ENCODE measurements at regions not wholly inside any gene's neighbourhood (a gene's known extent, or its start where the extent isn't known, plus 50 kb on each side); places are given as distances from the start of the nearest gene placed in this dataset.

GRCh38 chr9:1721196-1721595, 294.0 kb upstream of the SMARCA2 start:
- H3K36me3 ChIP-seq (ENCODE audit: control insufficient read depth in 2 of 2, extremely low read depth in 1 of 2, insufficient read depth in 2 of 2, low read length in 2 of 2), result no peaks in the 10 kb centered on the region
- no peaks in the 10 kb centered on the region for H3K27me3 ChIP-seq (ENCODE audit: control insufficient read depth, extremely low read depth, insufficient read depth, low read length)
- TF ChIP-seq, protein P1, sequence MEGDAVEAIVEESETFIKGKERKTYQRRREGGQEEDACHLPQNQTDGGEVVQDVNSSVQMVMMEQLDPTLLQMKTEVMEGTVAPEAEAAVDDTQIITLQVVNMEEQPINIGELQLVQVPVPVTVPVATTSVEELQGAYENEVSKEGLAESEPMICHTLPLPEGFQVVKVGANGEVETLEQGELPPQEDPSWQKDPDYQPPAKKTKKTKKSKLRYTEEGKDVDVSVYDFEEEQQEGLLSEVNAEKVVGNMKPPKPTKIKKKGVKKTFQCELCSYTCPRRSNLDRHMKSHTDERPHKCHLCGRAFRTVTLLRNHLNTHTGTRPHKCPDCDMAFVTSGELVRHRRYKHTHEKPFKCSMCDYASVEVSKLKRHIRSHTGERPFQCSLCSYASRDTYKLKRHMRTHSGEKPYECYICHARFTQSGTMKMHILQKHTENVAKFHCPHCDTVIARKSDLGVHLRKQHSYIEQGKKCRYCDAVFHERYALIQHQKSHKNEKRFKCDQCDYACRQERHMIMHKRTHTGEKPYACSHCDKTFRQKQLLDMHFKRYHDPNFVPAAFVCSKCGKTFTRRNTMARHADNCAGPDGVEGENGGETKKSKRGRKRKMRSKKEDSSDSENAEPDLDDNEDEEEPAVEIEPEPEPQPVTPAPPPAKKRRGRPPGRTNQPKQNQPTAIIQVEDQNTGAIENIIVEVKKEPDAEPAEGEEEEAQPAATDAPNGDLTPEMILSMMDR (optimal IDR thresholded peaks at IDR 0.05 in 1 of 3, IDR thresholded peaks at IDR 0.05 in 1 of 3, conservative IDR thresholded peaks at IDR 0.05 in 1 of 3; ENCODE audit: extremely low read depth in 1 of 3, insufficient read depth in 2 of 3, low read length in 3 of 3), result no peak
- no peak for TF ChIP-seq EZH2 (IDR thresholded peaks at IDR 0.05; ENCODE audit: low read length)
- no peaks in the 10 kb centered on the region for H4K20me1 ChIP-seq (ENCODE audit: control insufficient read depth, extremely low read depth, insufficient read depth, low read length)
- no peak for FAIRE-seq
- no peaks in the 10 kb centered on the region for H3K9me3 ChIP-seq (ENCODE audit: control insufficient read depth, low read depth, low read length)
- H3K9ac ChIP-seq (ENCODE audit: control insufficient read depth, extremely low read depth, insufficient read depth, low read length), result no peak overlapping the region
- H3K4me1 ChIP-seq (ENCODE audit: control insufficient read depth, extremely low read depth, insufficient read depth, low read length), result no peaks in the 10 kb centered on the region
- H3K4me3 ChIP-seq (ENCODE audit: control insufficient read depth in 2 of 3, extremely low read depth in 1 of 3, insufficient read depth in 2 of 3, low read depth in 1 of 3, low read length in 3 of 3), result no peak overlapping the region
- dilution Hi-C loops (cut with MboI; ENCODE audit: extremely low pct_ligation_motif_present, low sequenced_read_pairs), result no loop called here
- no peaks in the 10 kb centered on the region for H3K9me1 ChIP-seq (ENCODE audit: control insufficient read depth, extremely low read depth, insufficient read depth, low read length)
- DNase-seq (ENCODE audit: low read depth, low spot score), result no peak
- H3K27ac ChIP-seq (ENCODE audit: control insufficient read depth, insufficient read depth, low read length), result no peak overlapping the region
- H3K79me2 ChIP-seq (ENCODE audit: control insufficient read depth, insufficient read depth, low read length), result no peaks in the 10 kb centered on the region
- H2AFZ ChIP-seq (ENCODE audit: control insufficient read depth, low read length), result no peak overlapping the region
- no peak overlapping the region for H3K4me2 ChIP-seq (ENCODE audit: control insufficient read depth, extremely low read depth, insufficient read depth, low read depth, low read length)

DNA sequence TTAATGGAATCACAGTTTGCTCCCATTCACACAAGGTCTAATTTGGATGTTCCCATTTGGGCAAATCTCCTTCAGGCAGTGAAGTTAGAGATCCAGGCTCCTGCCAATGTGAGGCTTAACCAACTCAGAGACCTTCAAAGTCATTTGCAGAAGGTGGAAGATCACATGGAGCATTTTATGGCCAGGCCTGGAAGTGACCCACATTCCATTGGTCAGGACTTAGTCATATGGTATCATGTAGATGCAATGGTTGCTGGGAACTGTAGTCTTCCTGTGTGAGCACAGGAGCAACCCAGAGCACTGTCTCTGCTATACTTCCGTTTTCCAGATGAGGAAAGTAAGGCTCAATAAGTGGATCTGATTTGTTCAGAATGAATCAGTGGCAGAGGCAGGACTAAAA, 292.7 kb upstream of the SMARCA2 start:
- no peaks in the 10 kb centered on the region for H3K4me1 ChIP-seq (ENCODE audit: control insufficient read depth, extremely low read depth, insufficient read depth, low read length)
- H4K20me1 ChIP-seq (ENCODE audit: control insufficient read depth, extremely low read depth, insufficient read depth, low read length), result no peaks in the 10 kb centered on the region
- H3K4me3 ChIP-seq (ENCODE audit: control insufficient read depth in 2 of 3, extremely low read depth in 1 of 3, insufficient read depth in 2 of 3, low read depth in 1 of 3, low read length in 3 of 3), result no peak overlapping the region
- H2AFZ ChIP-seq (ENCODE audit: control insufficient read depth, low read length), result no peak overlapping the region
- no peaks in the 10 kb centered on the region for H3K9me1 ChIP-seq (ENCODE audit: control insufficient read depth, extremely low read depth, insufficient read depth, low read length)
- no peak overlapping the region for H3K27ac ChIP-seq (ENCODE audit: control insufficient read depth, insufficient read depth, low read length)
- no peaks in the 10 kb centered on the region for H3K9me3 ChIP-seq (ENCODE audit: control insufficient read depth, low read depth, low read length)
- no peaks in the 10 kb centered on the region for H3K79me2 ChIP-seq (ENCODE audit: control insufficient read depth, insufficient read depth, low read length)
- dilution Hi-C loops (cut with MboI; ENCODE audit: extremely low pct_ligation_motif_present, low sequenced_read_pairs), result no loop called here
- FAIRE-seq (no peak), DNase-seq (ENCODE audit: low read depth, low spot score) (no peak)
- H3K27me3 ChIP-seq (ENCODE audit: control insufficient read depth, extremely low read depth, insufficient read depth, low read length), result no peaks in the 10 kb centered on the region
- no peaks in the 10 kb centered on the region for H3K36me3 ChIP-seq (ENCODE audit: control insufficient read depth in 2 of 2, extremely low read depth in 1 of 2, insufficient read depth in 2 of 2, low read length in 2 of 2)
- TF ChIP-seq, protein P1 (optimal IDR thresholded peaks at IDR 0.05 in 1 of 3, IDR thresholded peaks at IDR 0.05 in 1 of 3, conservative IDR thresholded peaks at IDR 0.05 in 1 of 3; ENCODE audit: extremely low read depth in 1 of 3, insufficient read depth in 2 of 3, low read length in 3 of 3), result no peak
- no peak for TF ChIP-seq EZH2 (IDR thresholded peaks at IDR 0.05; ENCODE audit: low read length)
- H3K4me2 ChIP-seq (ENCODE audit: control insufficient read depth, extremely low read depth, insufficient read depth, low read depth, low read length), result no peak overlapping the region
- H3K9ac ChIP-seq (ENCODE audit: control insufficient read depth, extremely low read depth, insufficient read depth, low read length), result no peak overlapping the region
